H1 (cell line): ENCODE measurements at regions not wholly inside any gene's neighbourhood (a gene's known extent, or its start where the extent isn't known, plus 50 kb on each side); places are given as distances from the start of the nearest gene placed in this dataset.

Experiments used
- CTCF ChIA-PET: fragments of 300-600 bp; sonication (Branson Sonifier 250); formaldehyde crosslinking; loops from one replicate; lab custom pipeline; 2021; ENCODE audit not compliant: partially characterized antibody; lab: Charles Lee
- POLR2A ChIA-PET: fragments of 300-600 bp; sonication (Branson Sonifier 250); formaldehyde crosslinking; loops from one replicate; lab custom pipeline; 2021; ENCODE audit warnings: inconsistent platforms; ENCODE audit not compliant: partially characterized antibody; lab: Charles Lee
- DNase-seq, 2 experiments: peaks; one replicate each; pipeline versions ENCODE4 v3.0.0 to v3.0.0-alpha.2; 2010 to 2022; ENCODE audit warnings: low spot score in 2 of 2, low read depth in 1 of 2, mixed read lengths in 1 of 2
- FAIRE-seq: peaks from 2 replicates; lab custom pipeline; 2011; peaks lifted over from hg19 to GRCh38; lab: Jason Lieb, UNC
- H2AFZ ChIP-seq: 2 replicates; pipeline ENCODE4 v1.8.1; 2012; ENCODE audit warnings: low read length, inconsistent platforms
- H2AK5ac ChIP-seq: 2 replicates; pipeline ENCODE4 v1.6.1; 2013; ENCODE audit warnings: low read depth, low read length
- H2BK120ac ChIP-seq: replicated peaks from 2 replicates; pipeline ENCODE3; 2013; ENCODE audit warnings: low read depth, low read length, inconsistent platforms
- H2BK12ac ChIP-seq: 2 replicates; pipeline ENCODE4 v1.6.1; 2013; ENCODE audit warnings: low read depth, low read length
- H2BK15ac ChIP-seq: 2 replicates; pipeline ENCODE4 v1.6.1; 2013; ENCODE audit warnings: low read length
- H2BK20ac ChIP-seq: 2 replicates; pipeline ENCODE4 v1.6.1; 2013; ENCODE audit warnings: low read length
- H2BK5ac ChIP-seq: 2 replicates; pipeline ENCODE4 v1.6.1; 2013; ENCODE audit warnings: low read depth, low read length
- H3K14ac ChIP-seq: 2 replicates; pipeline ENCODE4 v1.6.1; 2013; ENCODE audit warnings: inconsistent platforms; ENCODE audit not compliant: insufficient read length
- H3K18ac ChIP-seq: 2 replicates; pipeline ENCODE4 v1.6.1; 2013; ENCODE audit warnings: low read length; ENCODE audit errors: extremely low read depth
- H3K23ac ChIP-seq: 2 replicates; pipeline ENCODE4 v1.6.1; 2013; ENCODE audit warnings: inconsistent platforms; ENCODE audit not compliant: insufficient read length
- H3K23me2 ChIP-seq: 2 replicates; pipeline ENCODE4 v1.6.1; 2013; ENCODE audit warnings: low read depth, low read length
- H3K27ac ChIP-seq: 2 replicates; pipeline ENCODE4 v1.6.1; 2011; ENCODE audit warnings: low read depth, low read length, inconsistent platforms
- H3K27me3 ChIP-seq, 4 experiments: replicated peaks in 1 of 4; 1 replicate in 1 of 4; 2 replicates in 3 of 4; pipeline versions ENCODE4 v1.6.1 to v1.8.1; 2011 to 2013; ENCODE audit warnings: low read length in 3 of 4, mild to moderate bottlenecking in 3 of 4, inconsistent platforms in 2 of 4, mixed read lengths in 2 of 4, moderate library complexity in 1 of 4; ENCODE audit not compliant: control insufficient read depth in 3 of 4, insufficient read depth in 3 of 4; ENCODE audit errors: extremely low read depth in 1 of 4
- H3K36me3 ChIP-seq, 4 experiments: 2 replicates each; pipeline versions ENCODE4 v1.6.1 to v1.8.1; 2011 to 2013; ENCODE audit warnings: mild to moderate bottlenecking in 4 of 4, low read length in 3 of 4, moderate library complexity in 2 of 4, control low read depth in 1 of 4, inconsistent platforms in 1 of 4; ENCODE audit not compliant: insufficient read depth in 4 of 4, control insufficient read depth in 2 of 4
- H3K4ac ChIP-seq: replicated peaks from 2 replicates; pipeline ENCODE3; 2013; ENCODE audit warnings: low read length, low read depth, mixed read lengths, inconsistent platforms; ENCODE audit not compliant: insufficient read length
- H3K4me1 ChIP-seq, 4 experiments: replicated peaks in 1 of 4; 1 replicate in 1 of 4; 2 replicates in 3 of 4; pipeline versions ENCODE4 v1.6.1 to v1.8.1; 2011 to 2013; ENCODE audit warnings: low read length in 3 of 4, inconsistent platforms in 2 of 4, mixed read lengths in 1 of 4; ENCODE audit not compliant: insufficient read depth in 4 of 4, control insufficient read depth in 3 of 4
- H3K4me2 ChIP-seq, 2 experiments: 2 replicates each; pipeline versions ENCODE4 v1.6.1 to v1.8.1; 2011 to 2013; ENCODE audit warnings: low read depth in 2 of 2, low read length in 2 of 2, control low read depth in 1 of 2, inconsistent platforms in 1 of 2, mild to moderate bottlenecking in 1 of 2; ENCODE audit not compliant: insufficient read depth in 1 of 2
- H3K4me3 ChIP-seq, 4 experiments: fragments of 200-600, 300-600 bp in 1 of 4; sonication (generic), shearing (Covaris generic), sonication (Bioruptor Twin) in 1 of 4; 2 replicates each; pipeline versions ENCODE4 v1.5.1 to v1.8.1; 2011 to 2016; ENCODE audit warnings: low read length in 4 of 4, low read depth in 3 of 4, control low read depth in 2 of 4, inconsistent platforms in 2 of 4, mild to moderate bottlenecking in 2 of 4, mixed read lengths in 1 of 4, moderate library complexity in 1 of 4; ENCODE audit not compliant: insufficient read depth in 2 of 4; ENCODE audit errors: extremely low read depth in 1 of 4
- H3K56ac ChIP-seq: replicated peaks from 2 replicates; pipeline ENCODE3; 2013; ENCODE audit warnings: low read depth, mild to moderate bottlenecking, mixed read lengths, low read length, inconsistent platforms; ENCODE audit not compliant: insufficient read length
- H3K79me1 ChIP-seq: 2 replicates; pipeline ENCODE4 v1.6.1; 2013; ENCODE audit warnings: low read depth, low read length, control low read depth
- H3K79me2 ChIP-seq, 2 experiments: 2 replicates each; pipeline versions ENCODE4 v1.6.1 to v1.8.1; 2012 to 2013; ENCODE audit warnings: low read length in 2 of 2, mild to moderate bottlenecking in 2 of 2, inconsistent platforms in 1 of 2; ENCODE audit not compliant: insufficient read depth in 2 of 2, control insufficient read depth in 1 of 2
- H3K9ac ChIP-seq, 4 experiments: replicated peaks in 1 of 4; 1 replicate in 1 of 4; 2 replicates in 3 of 4; pipeline versions ENCODE4 v1.6.1 to v1.8.1; 2011 to 2013; ENCODE audit warnings: low read depth in 3 of 4, low read length in 3 of 4, control low read depth in 2 of 4, mild to moderate bottlenecking in 2 of 4, moderate library complexity in 2 of 4, inconsistent platforms in 1 of 4; ENCODE audit errors: extremely low read depth in 1 of 4
- H3K9me3 ChIP-seq, 2 experiments: 2 replicates each; pipeline versions ENCODE4 v1.6.1 to v1.8.1; 2012 to 2013; ENCODE audit warnings: mild to moderate bottlenecking in 2 of 2, moderate library complexity in 2 of 2, control low read depth in 1 of 2, inconsistent platforms in 1 of 2, low read depth in 1 of 2, low read length in 1 of 2, mixed read lengths in 1 of 2; ENCODE audit not compliant: insufficient read depth in 2 of 2
- H4K20me1 ChIP-seq, 2 experiments: replicated peaks in 1 of 2; 2 replicates each; pipeline versions ENCODE3 to v1.8.1; 2011 to 2013; ENCODE audit warnings: inconsistent platforms in 2 of 2, low read length in 2 of 2, mild to moderate bottlenecking in 1 of 2; ENCODE audit not compliant: insufficient read depth in 2 of 2, control insufficient read depth in 1 of 2
- H4K5ac ChIP-seq: 2 replicates; pipeline ENCODE4 v1.6.1; 2013; ENCODE audit warnings: low read length, low read depth, mixed read lengths, inconsistent platforms; ENCODE audit not compliant: insufficient read length
- H4K8ac ChIP-seq: 2 replicates; pipeline ENCODE4 v1.8.0; 2013; ENCODE audit warnings: mild to moderate bottlenecking, moderate library complexity, low read length, inconsistent platforms; ENCODE audit not compliant: insufficient read depth; ENCODE audit errors: extremely low read depth
- H4K91ac ChIP-seq: replicated peaks from 2 replicates; pipeline ENCODE3; 2013; ENCODE audit warnings: low read length, mixed read lengths, inconsistent platforms; ENCODE audit not compliant: insufficient read length
- ASH2L ChIP-seq: fragments of 200-600, 300-600 bp; sonication (generic); IDR thresholded peaks from one replicate; pipeline ENCODE4 v1.7.1; 2017; ENCODE audit warnings: low read length
- CTBP2 ChIP-seq: IDR thresholded peaks from 2 replicates; pipeline ENCODE4 v1.7.0; 2011; ENCODE audit warnings: borderline replicate concordance, mild to moderate bottlenecking, moderate library complexity, mixed read lengths, low read length; ENCODE audit not compliant: insufficient read depth, insufficient read length
- TEAD4 ChIP-seq: IDR thresholded peaks from 2 replicates; pipeline ENCODE4 v1.6.1; 2012; ENCODE audit warnings: low read depth, low read length, inconsistent platforms, mixed read lengths
- WGBS, 2 experiments: shearing (Covaris generic) in 1 of 2; methylation state at CpG; one replicate each; pipeline versions ENCODE4 v1.1.6 to v1.1.7; 2013 to 2015; ENCODE audit warnings: low lambda C conversion rate in 2 of 2, mixed read lengths in 2 of 2, inconsistent platforms in 1 of 2, low coverage in 1 of 2, missing lambda C conversion rate in 1 of 2; ENCODE audit not compliant: insufficient replicate concordance in 2 of 2, insufficient coverage in 1 of 2, insufficient read length in 1 of 2; ENCODE audit errors: extremely low coverage in 1 of 2, missing lambda C conversion rate in 1 of 2; 5-methylcytosine and 5-hydroxymethylcytosine counted together

DNA sequence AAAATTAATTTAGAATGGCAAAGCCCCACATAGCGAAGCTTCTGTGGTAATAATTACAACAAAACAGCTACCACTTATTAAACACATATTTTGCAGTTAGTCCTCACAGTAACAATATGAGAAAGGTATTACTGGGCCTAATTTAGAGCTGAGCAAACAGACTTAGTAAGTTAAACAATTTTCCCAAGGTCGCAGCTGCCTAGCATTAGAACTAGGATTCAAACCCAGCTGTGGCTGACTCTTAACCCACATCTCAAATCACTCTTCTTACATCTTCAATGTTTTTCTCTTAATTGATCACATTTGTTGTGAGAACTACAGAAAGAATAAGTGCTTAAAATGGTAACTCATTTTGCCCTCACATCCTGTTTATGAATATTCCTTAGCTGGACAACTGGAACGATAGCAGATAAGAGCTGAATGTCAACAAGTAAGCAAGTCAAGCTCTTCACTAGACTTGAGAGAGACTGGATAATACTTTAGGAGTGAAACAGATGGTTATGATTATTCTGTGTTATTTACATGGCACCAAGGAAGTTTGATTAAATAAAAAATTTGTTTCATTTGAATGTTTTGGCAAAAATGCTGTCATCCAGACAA is 59.4 kb upstream of the TMEM17 start:
- Histone ChIP-seq H3K9ac (no peak overlapping the region), H3K4me3 (no peak overlapping the region), H2BK12ac (no peak overlapping the region), H3K79me2 (no peaks in the 10 kb centered on the region), H3K9me3 (no peaks in the 10 kb centered on the region), H3K27ac (no peak overlapping the region), H3K36me3 (no peaks in the 10 kb centered on the region), H2AK5ac (no peak overlapping the region), H3K79me1 (no peaks in the 10 kb centered on the region), H3K23me2 (no peaks in the 10 kb centered on the region; the same call in 1 of the 2 replicates), H3K23ac (no peak overlapping the region), H4K91ac (no peak overlapping the region), H3K56ac (no peak overlapping the region), H2BK120ac (no peak overlapping the region), H4K20me1 (no peaks in the 10 kb centered on the region), H2BK5ac (no peak overlapping the region), H3K4me1 (peaks cover 0 to 3% (median 2%) of the 10 kb centered on the region in 4 experiments; a peak in 5 of 7 replicates), H2BK15ac (no peak overlapping the region), H4K5ac (no peak overlapping the region), H3K4ac (no peak overlapping the region), H3K4me2 (no peak overlapping the region), H2AFZ (no peak overlapping the region), H3K14ac (no peak overlapping the region), H2BK20ac (no peak overlapping the region), H4K8ac (no peak overlapping the region), H3K27me3 (peaks cover 0 to 1% (median 0%) of the 10 kb centered on the region in 4 experiments; a peak in 1 of 7 replicates), H3K18ac (no peak overlapping the region)
- ChIA-PET POLR2A (no interaction called here), CTCF (interaction anchor here (1.0 to 1.5 kb wide), 3 partner anchors 15 to 108 kb away, joined by 3 to 4 read pairs (median 3); no protein-coding TSS in a partner anchor)
- DNase-seq (no peak), FAIRE-seq (no peak)
- WGBS, 2 experiments = 92% methylated on average over 3 of the region's 3 CpGs; no CpG with 5 or more reads in 1 of the 2 experiments
- no peak for TF ChIP-seq CTBP2
- TF ChIP-seq ASH2L = no peak
- no peak for TF ChIP-seq TEAD4
